Stimulated activated CD4-positive, alpha-beta T cell treated with anti-CD3 and anti-CD28 coated beads, Interleukin-1b, Interleukin-23, amount 100 ng/mL, for 24 hours (primary cell): ENCODE measurements at regions not wholly inside any gene's neighbourhood (a gene's known extent, or its start where the extent isn't known, plus 50 kb on each side); places are given as distances from the start of the nearest gene placed in this dataset.

Experiments used
- DNase-seq, 4 experiments: peaks; one replicate each; pipeline ENCODE4 v3.0.0-alpha.2; 2020; ENCODE audit warnings: low read depth in 4 of 4, low spot score in 1 of 4

- no peak for DNase-seq
Measured at GRCh38 chr5:53326424-53327153, 153.8 kb upstream of the FST start.

- no peak for DNase-seq
Measured at GRCh38 chr5:53327811-53328334, 152.6 kb upstream of the FST start.

- DNase-seq, result no peak
Measured at GRCh38 chr5:53330491-53330890, 149.9 kb upstream of the FST start.

DNA sequence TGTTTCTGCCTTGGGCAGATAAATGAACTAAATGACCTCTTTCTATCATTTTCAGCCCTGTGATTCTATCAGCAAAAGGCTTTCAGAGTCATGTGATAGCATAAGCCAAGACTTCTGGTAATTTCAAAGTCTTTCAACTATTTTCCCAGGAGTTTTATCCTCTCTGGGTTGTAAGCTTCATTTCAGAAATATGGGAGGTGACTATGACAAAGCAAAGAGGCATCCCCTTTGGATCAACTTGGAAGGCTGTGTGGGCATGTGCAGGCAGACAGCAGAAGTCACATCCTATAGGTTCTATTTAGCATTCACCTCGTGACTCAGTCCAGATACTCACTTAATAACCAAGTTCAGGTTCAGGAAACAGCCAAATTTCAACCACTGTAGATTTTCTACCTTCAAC, 149.0 kb upstream of the FST start:
- no peak for DNase-seq

DNA sequence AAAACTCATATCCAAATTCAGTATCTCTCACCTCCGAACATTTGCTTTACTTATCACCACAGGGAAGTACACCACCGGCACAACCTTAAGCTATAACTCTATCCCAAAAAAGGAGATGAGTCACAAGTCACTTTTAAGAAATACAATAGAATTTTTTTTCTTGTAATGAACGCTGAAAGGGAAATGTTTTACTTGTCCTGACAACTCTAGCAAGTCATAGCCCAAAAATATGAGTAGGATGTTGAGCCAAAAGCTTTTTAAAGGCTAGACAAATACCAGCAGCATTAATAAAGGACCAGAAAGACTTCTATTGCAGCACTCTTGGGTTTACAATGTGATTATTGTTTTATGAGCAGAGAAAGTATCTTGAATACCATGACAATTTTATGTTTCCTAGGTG, 147.3 kb upstream of the FST start:
- no peak for DNase-seq

DNA sequence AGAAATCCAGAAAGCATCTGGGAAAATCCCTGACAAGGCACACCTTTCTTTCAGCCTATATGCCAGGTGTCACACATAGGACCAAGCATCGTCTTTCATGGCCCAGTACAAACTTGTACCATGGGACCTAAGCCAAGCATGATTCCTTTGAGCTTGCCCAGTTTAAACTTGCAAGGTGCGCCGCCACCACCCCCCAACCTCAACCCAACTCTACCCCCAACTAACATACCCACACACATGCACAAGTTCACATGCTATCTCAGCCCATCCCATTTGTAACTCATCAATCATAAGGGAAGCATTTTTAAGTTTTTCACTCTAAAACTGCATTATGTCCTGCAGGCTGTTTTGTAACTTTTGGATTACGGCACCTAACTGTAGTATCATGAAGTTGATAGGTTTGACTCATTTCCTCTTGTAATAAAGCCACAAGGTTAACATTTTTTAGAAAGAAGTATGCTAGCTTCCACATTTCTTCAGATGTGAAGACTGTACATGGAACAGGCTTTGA, 145.9 kb upstream of the FST start:
- no peak for DNase-seq

DNA sequence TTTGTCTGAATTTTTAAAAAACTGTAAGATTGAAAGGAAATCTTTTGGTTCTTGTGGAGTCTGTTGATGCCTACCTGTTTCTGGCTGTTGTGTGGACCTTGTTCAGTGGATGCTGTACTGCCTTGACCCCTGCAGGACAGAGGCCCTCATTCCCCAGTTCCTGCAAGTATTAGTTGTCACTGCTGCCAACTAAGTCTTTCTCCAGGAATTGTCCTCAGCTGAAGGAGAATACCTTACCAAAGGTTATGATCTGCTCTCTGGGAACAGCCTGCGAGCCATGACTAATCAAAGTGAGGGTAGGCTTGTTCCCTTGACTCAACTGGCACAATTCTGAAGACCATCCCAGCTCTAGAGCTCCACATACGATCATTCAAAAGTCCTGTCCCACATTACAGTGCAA, 145.3 kb upstream of the FST start:
- DNase-seq, result no peak

GRCh38 chr5:53337827-53338226, 142.6 kb upstream of the FST start:
- DNase-seq, result no peak

- no peak for DNase-seq
Measured at GRCh38 chr5:53338971-53339370, 141.5 kb upstream of the FST start.

DNA sequence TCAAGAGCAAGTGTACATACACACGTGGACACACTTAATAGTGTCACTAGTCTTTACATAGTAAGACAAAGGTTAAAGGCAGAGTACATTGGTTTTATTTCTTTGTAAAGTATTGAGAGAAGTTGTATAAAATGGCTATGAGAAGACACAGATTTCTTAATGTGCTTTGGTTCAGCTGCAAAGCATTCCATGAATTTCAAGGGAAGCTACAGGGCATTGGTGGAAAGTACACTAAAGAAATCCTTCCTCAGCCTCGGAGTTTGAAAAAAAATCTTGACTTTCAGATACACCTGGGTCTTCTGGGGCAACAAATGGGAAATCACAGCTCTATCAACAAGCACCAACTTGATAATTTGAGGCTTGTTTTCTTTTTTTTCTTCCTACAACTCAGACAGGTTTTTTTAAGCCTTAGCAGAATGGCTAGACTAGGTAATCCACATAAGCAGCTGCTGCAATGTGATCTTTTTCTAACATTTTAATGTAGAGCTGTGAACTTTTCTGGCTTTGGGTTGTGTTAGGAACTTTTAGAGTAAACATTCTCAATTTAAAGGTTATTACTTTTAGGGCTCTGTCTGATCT, 140.4 kb upstream of the FST start:
- DNase-seq, result no peak

- no peak for DNase-seq
Measured at GRCh38 chr5:53340956-53341750, 139.3 kb upstream of the FST start.

GRCh38 chr5:53342236-53342635, 138.2 kb upstream of the FST start:
- no peak for DNase-seq

- DNase-seq, result no peak
Measured at GRCh38 chr5:53343187-53343586, 137.2 kb upstream of the FST start.

- no peak for DNase-seq
Measured at GRCh38 chr5:53350368-53350767, 130.1 kb upstream of the FST start.

DNA sequence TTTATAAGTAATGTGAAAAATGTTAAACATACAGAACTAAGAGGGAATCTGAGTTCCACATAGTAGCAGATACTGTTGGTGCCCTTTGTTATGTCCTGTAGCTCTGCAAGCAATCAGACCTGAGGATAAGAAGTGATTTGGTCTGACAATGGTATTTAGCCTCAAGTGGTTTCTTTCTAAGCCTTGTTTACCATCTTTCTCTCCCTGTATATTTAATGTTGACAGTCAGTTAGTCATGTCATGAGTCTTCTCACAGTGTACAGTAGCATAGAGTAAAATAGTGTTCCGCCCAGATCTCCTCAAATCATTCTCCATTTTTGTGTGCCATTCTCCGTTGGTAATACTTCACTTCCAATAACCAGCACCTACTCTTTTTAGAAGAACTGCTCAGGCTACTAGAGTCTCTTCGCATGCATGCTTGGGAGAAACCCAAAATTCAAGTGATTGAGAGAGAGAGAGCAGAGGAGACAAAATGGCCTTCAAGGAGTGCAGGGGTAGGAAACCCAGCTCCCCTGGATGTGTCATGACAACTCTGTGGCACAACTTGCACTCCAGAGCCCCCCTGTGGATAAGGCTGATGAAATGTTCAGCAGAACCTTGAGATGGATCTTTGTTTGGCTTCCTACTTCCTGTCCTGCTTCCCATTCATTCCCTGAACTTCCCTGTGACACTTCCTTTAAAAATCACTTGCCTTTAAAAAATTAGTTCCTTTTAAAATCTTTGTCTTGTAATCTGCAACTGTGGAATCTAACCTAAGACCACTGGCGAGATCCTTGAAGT, 129.2 kb upstream of the FST start:
- DNase-seq, result no peak

DNA sequence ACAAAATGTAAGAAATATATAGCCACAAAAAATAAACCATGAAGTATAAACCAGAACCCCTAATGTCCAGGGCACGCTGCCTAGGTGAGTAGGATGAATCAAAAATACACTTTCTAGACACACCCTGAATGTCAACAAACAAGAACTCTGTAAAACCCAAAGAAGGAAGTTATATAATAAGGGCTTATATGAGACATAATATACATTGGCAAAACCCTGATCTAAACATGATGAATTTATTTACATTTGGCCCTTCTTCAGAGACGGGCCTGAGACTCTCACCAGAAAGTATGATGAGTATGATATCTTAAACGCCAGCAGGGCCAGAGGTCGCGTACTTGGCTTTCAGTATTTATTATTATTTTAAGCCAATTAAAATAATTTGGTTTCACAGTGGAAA, 125.1 kb upstream of the FST start:
- DNase-seq, result no peak

- DNase-seq, result no peak
Measured at GRCh38 chr5:53355931-53356330, 124.5 kb upstream of the FST start.

DNA sequence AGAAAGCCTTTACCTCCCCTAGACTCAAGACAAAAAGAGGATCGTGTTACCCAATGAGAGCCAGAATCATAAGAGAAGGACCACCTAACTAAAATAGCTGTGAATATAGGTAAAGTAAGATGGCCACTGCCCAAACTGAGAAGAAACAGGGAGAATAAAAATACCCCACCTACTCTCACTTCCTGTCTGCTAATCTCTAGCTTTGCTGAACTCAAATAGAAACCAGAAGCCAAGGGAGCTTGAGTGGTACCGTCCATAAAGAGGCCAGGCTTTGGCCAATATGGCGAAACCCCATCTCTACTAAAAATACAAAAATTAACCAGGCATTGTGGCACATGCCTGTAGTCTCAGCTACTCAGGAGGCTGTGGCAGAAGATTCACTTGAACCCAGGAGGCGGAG, 123.0 kb upstream of the FST start:
- DNase-seq, result no peak

DNA sequence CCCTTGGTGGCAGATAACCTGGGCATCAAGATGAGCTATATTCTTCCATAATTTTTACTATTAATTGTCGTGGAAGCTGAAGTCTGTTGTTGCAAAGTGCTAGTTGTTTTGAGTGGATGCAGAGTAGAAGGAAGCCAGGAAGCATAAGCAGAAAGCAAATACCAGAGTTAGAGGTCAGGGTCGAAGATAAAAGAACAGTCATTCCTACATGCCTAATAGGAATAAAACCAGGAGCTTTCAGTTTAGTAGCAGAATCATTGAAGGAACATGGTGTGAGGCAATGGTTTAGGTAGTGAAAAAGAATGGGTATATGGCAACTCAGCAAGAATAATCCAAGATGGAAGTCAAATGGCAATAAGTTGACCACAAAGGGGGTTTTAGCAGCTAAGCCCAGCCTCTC, 121.6 kb upstream of the FST start:
- no peak for DNase-seq

DNA sequence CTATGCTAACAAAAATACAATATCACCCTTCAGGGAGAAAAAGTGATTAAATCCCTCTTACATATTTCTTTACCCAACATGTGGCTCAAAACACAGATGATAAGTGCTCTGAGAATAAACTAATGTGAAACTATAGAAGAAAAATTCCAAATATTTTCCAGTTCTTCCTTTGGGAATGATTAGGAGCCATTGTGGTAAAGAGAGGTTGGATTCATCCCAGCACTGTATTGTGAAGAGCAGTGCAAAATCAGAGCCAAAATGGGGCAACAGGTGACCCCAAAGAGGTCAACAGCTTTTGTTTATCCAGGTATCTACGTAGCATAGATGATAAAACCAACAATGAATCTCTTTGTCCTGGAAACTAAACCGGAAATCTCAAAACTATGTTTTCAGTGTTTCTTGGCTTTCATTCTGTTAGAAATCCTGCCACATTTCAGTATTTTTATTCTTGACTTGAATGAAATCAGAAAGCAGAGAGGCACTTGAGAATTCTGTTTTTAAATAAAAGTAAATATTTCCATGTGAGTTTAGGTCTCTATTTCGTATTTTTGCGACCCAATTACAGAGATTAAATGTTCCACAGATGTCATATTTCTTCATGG, 120.4 kb upstream of the FST start:
- DNase-seq, result no peak

GRCh38 chr5:53360811-53361210, 119.6 kb upstream of the FST start:
- DNase-seq, result no peak
